ENCODE measurements at regions not wholly inside any gene's neighbourhood (a gene's known extent, or its start where the extent isn't known, plus 50 kb on each side); places are given as distances from the start of the nearest gene placed in this dataset.

DNA sequence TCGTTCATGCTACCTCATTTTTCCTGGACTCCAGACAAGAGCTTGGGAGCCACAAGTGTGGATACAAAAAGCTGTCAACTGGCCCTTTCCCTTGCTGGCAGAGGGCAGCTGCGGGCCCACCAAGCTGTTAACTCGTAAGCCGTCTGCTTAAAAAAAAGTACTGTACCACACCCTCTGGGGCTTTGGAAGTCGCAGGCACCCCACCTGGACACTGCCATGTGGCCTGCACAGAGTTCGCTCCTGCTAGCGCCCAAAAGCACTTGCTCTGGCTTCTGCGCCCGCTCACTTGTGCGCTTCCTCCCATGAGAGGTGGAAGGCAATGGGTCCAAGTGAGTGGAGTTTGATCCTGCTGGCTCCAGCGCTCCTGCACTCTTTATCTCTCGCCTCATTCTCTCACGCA is 476.4 kb upstream of the FSTL5 start:
- H3K9me3 ChIP-seq (ENCODE audit: control insufficient read depth in 1 of 2, insufficient read depth in 1 of 2, low read length in 2 of 2) = peaks cover 3 to 6% of the 10 kb centered on the region in 2 experiments
- no peak overlapping the region for H3K4me3 ChIP-seq (ENCODE audit: low read length)
- H3K36me3 ChIP-seq (ENCODE audit: insufficient read depth, low read length) = no peaks in the 10 kb centered on the region
- POLR2A ChIA-PET = no interaction called here
- no peak overlapping the region for H3K27ac ChIP-seq (ENCODE audit: low read depth in 1 of 2, low read length in 2 of 2)
- Mint-ChIP-seq H3K9me3 (peaks cover 10% of the 10 kb centered on the region), H3K27ac (no peak overlapping the region), H3K27me3 (no peaks in the 10 kb centered on the region), H3K4me3 (no peak overlapping the region), H3K4me1 (ENCODE audit: low read depth) (no peaks in the 10 kb centered on the region), H3K36me3 (ENCODE audit: low read depth) (no peaks in the 10 kb centered on the region)
- DNase-seq = no peak
- CTCF ChIA-PET = no interaction called here
- TF ChIP-seq CTCF (IDR thresholded peaks at IDR 0.05) = no peak
- ATAC-seq (ENCODE audit: poor library complexity) = no peak
- intact Hi-C loops (cut with DNase I, micrococcal nuclease) = no loop called here
- H3K27me3 ChIP-seq (ENCODE audit: control insufficient read depth in 1 of 2, insufficient read depth in 2 of 2, low read length in 2 of 2) = no peaks in the 10 kb centered on the region
- H3K4me1 ChIP-seq (ENCODE audit: insufficient read depth, low read length) = no peaks in the 10 kb centered on the region

GRCh38 chr4:162634390-162634789 is 470.6 kb upstream of the FSTL5 start:
- intact Hi-C loops (cut with DNase I, micrococcal nuclease) = no loop called here
- H3K4me3 Mint-ChIP-seq = no peak overlapping the region
- no peak overlapping the region for H3K4me3 ChIP-seq (ENCODE audit: low read length)
- no peaks in the 10 kb centered on the region for H3K27me3 ChIP-seq (ENCODE audit: control insufficient read depth in 1 of 2, insufficient read depth in 2 of 2, low read length in 2 of 2)
- H3K27ac ChIP-seq (ENCODE audit: low read depth in 1 of 2, low read length in 2 of 2) = no peak overlapping the region
- H3K36me3 ChIP-seq (ENCODE audit: insufficient read depth, low read length) = no peaks in the 10 kb centered on the region
- TF ChIP-seq CTCF (IDR thresholded peaks at IDR 0.05) = no peak
- no peak overlapping the region for H3K27ac Mint-ChIP-seq
- H3K27me3 Mint-ChIP-seq = no peaks in the 10 kb centered on the region
- H3K9me3 Mint-ChIP-seq = peaks cover 7% of the 10 kb centered on the region
- DNase-seq = no peak
- no peaks in the 10 kb centered on the region for H3K4me1 ChIP-seq (ENCODE audit: insufficient read depth, low read length)
- no peaks in the 10 kb centered on the region for H3K36me3 Mint-ChIP-seq (ENCODE audit: low read depth)
- H3K9me3 ChIP-seq (ENCODE audit: control insufficient read depth in 1 of 2, insufficient read depth in 1 of 2, low read length in 2 of 2) = peaks cover 0 to 3% of the 10 kb centered on the region in 2 experiments
- H3K4me1 Mint-ChIP-seq (ENCODE audit: low read depth) = no peaks in the 10 kb centered on the region
- ChIA-PET CTCF (no interaction called here), POLR2A (no interaction called here)
- no peak for ATAC-seq (ENCODE audit: poor library complexity)

DNA sequence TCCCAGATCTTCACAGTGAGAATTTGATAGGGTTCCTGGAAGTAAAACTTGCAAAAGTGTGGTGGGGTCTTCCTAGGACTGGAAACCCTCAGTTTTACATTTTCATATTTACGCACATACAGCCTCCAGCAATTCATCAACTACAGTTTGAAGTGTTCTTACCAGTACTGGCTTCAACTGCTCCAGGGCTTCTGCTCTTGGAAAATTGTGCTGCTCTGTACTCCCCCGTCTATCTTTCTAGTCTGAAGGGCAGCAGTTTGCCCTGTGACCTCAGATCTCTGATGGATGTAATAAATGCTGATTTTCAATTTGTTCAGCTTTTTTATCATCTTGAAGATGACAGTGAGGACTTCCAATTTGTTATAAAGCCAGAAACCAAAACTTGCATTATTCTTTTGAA is 458.9 kb upstream of the FSTL5 start:
- no peak overlapping the region for H3K27ac ChIP-seq (ENCODE audit: low read depth in 1 of 2, low read length in 2 of 2)
- intact Hi-C loops (cut with DNase I, micrococcal nuclease) = no loop called here
- peaks cover 0 to 10% of the 10 kb centered on the region in 2 experiments for H3K9me3 ChIP-seq (ENCODE audit: control insufficient read depth in 1 of 2, insufficient read depth in 1 of 2, low read length in 2 of 2)
- CTCF ChIA-PET = no interaction called here
- H3K36me3 Mint-ChIP-seq (ENCODE audit: low read depth) = no peaks in the 10 kb centered on the region
- ATAC-seq (ENCODE audit: poor library complexity) = no peak
- H3K36me3 ChIP-seq (ENCODE audit: insufficient read depth, low read length) = no peaks in the 10 kb centered on the region
- peaks cover 6% of the 10 kb centered on the region for H3K9me3 Mint-ChIP-seq
- TF ChIP-seq CTCF (IDR thresholded peaks at IDR 0.05) = no peak
- no peak overlapping the region for H3K27ac Mint-ChIP-seq
- POLR2A ChIA-PET = no interaction called here
- H3K27me3 Mint-ChIP-seq = no peaks in the 10 kb centered on the region
- H3K4me1 ChIP-seq (ENCODE audit: insufficient read depth, low read length) = no peaks in the 10 kb centered on the region
- H3K4me3 ChIP-seq (ENCODE audit: low read length) = no peak overlapping the region
- no peak for DNase-seq
- H3K27me3 ChIP-seq (ENCODE audit: control insufficient read depth in 1 of 2, insufficient read depth in 2 of 2, low read length in 2 of 2) = no peaks in the 10 kb centered on the region
- no peak overlapping the region for H3K4me3 Mint-ChIP-seq
- H3K4me1 Mint-ChIP-seq (ENCODE audit: low read depth) = no peaks in the 10 kb centered on the region
